ENCODE measurements at regions not wholly inside any gene's neighbourhood (a gene's known extent, or its start where the extent isn't known, plus 50 kb on each side); places are given as distances from the start of the nearest gene placed in this dataset.

- no peak for DNase-seq (ENCODE audit: low spot score)
- WGBS: 53% methylated on average over 2 of the region's 2 CpGs
- Histone ChIP-seq H3K27me3 (ENCODE audit: control insufficient read depth in 4 of 4, insufficient read depth in 4 of 4, low read length in 3 of 4) (no peaks in the 10 kb centered on the region), H3K27ac (ENCODE audit: low read depth in 1 of 2, low read length in 2 of 2) (no peak overlapping the region), H3K4me3 (ENCODE audit: low read depth in 1 of 3, low read length in 3 of 3) (no peak overlapping the region), H3K9ac (ENCODE audit: low read depth in 1 of 2, low read length in 2 of 2) (no peak overlapping the region), H3K36me3 (ENCODE audit: control insufficient read depth in 4 of 4, insufficient read depth in 3 of 4, low read depth in 1 of 4, low read length in 3 of 4) (no peaks in the 10 kb centered on the region), H3K4me1 (ENCODE audit: control insufficient read depth in 4 of 4, insufficient read depth in 4 of 4, low read length in 3 of 4) (no peaks in the 10 kb centered on the region), H3K9me3 (ENCODE audit: control insufficient read depth in 4 of 4, low read length in 3 of 4) (no peaks in the 10 kb centered on the region)
- no peak for TF ChIP-seq HNF4G (IDR thresholded peaks at IDR 0.05)
- no peak for TF ChIP-seq ZBTB33 (IDR thresholded peaks at IDR 0.05)
- no peak for TF ChIP-seq GABPA (IDR thresholded peaks at IDR 0.05 in 1 of 2, conservative IDR thresholded peaks at IDR 0.05 in 1 of 2)
- no peak for TF ChIP-seq JUND (IDR thresholded peaks at IDR 0.05)
- no peak for TF ChIP-seq ATF3 (IDR thresholded peaks at IDR 0.05)
- no peak for TF ChIP-seq RXRA (IDR thresholded peaks at IDR 0.05)
- no peak for TF ChIP-seq TAF1 (conservative IDR thresholded peaks at IDR 0.05)
- no peak for TF ChIP-seq MAX (IDR thresholded peaks at IDR 0.05)
Observed at GRCh38 chr9:1298046-1298445, 247.9 kb downstream of the DMRT2 start.

- DNase-seq (ENCODE audit: low spot score): no peak
- WGBS: 0% methylated on average over 1 of the region's 1 CpG
- H3K9ac ChIP-seq (ENCODE audit: low read depth in 1 of 2, low read length in 2 of 2): no peak overlapping the region
- no peak overlapping the region for H3K27ac ChIP-seq (ENCODE audit: low read depth in 1 of 2, low read length in 2 of 2)
- H3K9me3 ChIP-seq (ENCODE audit: control insufficient read depth in 4 of 4, low read length in 3 of 4): no peaks in the 10 kb centered on the region
- no peaks in the 10 kb centered on the region for H3K27me3 ChIP-seq (ENCODE audit: control insufficient read depth in 4 of 4, insufficient read depth in 4 of 4, low read length in 3 of 4)
- no peaks in the 10 kb centered on the region for H3K36me3 ChIP-seq (ENCODE audit: control insufficient read depth in 4 of 4, insufficient read depth in 3 of 4, low read depth in 1 of 4, low read length in 3 of 4)
- TF ChIP-seq NR2F2 (IDR thresholded peaks at IDR 0.05) (no peak), MAX (IDR thresholded peaks at IDR 0.05) (no peak), REST (IDR thresholded peaks at IDR 0.05) (no peak), SP1 (IDR thresholded peaks at IDR 0.05) (no peak), HNF4G (IDR thresholded peaks at IDR 0.05) (no peak), YY1 (IDR thresholded peaks at IDR 0.05) (no peak), HNF4A (conservative IDR thresholded peaks at IDR 0.05) (no peak), RXRA (IDR thresholded peaks at IDR 0.05) (no peak), FOXA1 (IDR thresholded peaks at IDR 0.05) (no peak), ZBTB33 (IDR thresholded peaks at IDR 0.05) (no peak), EGR1 (IDR thresholded peaks at IDR 0.05; ENCODE audit: low read depth in 2 of 2) (no peak)
- no peak overlapping the region for H3K4me3 ChIP-seq (ENCODE audit: low read depth in 1 of 3, low read length in 3 of 3)
- no peaks in the 10 kb centered on the region for H3K4me1 ChIP-seq (ENCODE audit: control insufficient read depth in 4 of 4, insufficient read depth in 4 of 4, low read length in 3 of 4)
Observed at GRCh38 chr9:1300941-1301340, 250.8 kb downstream of the DMRT2 start.

Measured in liver (tissue), 7 donors.